Subcutaneous abdominal adipose tissue (tissue), 5 donors: ENCODE measurements at regions not wholly inside any gene's neighbourhood (a gene's known extent, or its start where the extent isn't known, plus 50 kb on each side); places are given as distances from the start of the nearest gene placed in this dataset.

Experiments used
- H3K27ac ChIP-seq: one replicate; pipeline ENCODE4 v1.7.0; 2013; ENCODE audit warnings: low read depth, mild to moderate bottlenecking, inconsistent platforms, low read length, moderate library complexity
- H3K27me3 ChIP-seq, 5 donors: one replicate each; pipeline ENCODE4 v1.7.0; 2013; ENCODE audit warnings: low read length in 5 of 5, inconsistent platforms in 1 of 5; ENCODE audit not compliant: control insufficient read depth in 5 of 5, insufficient read depth in 4 of 5
- H3K36me3 ChIP-seq, 5 donors: one replicate each; pipeline ENCODE4 v1.7.0; 2013; ENCODE audit warnings: low read length in 5 of 5; ENCODE audit not compliant: control insufficient read depth in 5 of 5, insufficient read depth in 5 of 5
- H3K4me1 ChIP-seq, 5 donors: one replicate each; pipeline ENCODE4 v1.7.0; 2013; ENCODE audit warnings: low read length in 5 of 5, mild to moderate bottlenecking in 3 of 5, moderate library complexity in 1 of 5; ENCODE audit not compliant: control insufficient read depth in 5 of 5, insufficient read depth in 5 of 5
- H3K4me3 ChIP-seq, 5 donors: one replicate each; pipeline ENCODE4 v1.7.0; 2013; ENCODE audit warnings: low read length in 5 of 5, low read depth in 1 of 5
- H3K9ac ChIP-seq, 5 donors: one replicate each; pipeline ENCODE4 v1.7.0; 2013; ENCODE audit warnings: low read length in 5 of 5, mild to moderate bottlenecking in 4 of 5, moderate library complexity in 3 of 5
- H3K9me3 ChIP-seq, 5 donors: one replicate each; pipeline ENCODE4 v1.7.0; 2013; ENCODE audit warnings: low read length in 5 of 5; ENCODE audit not compliant: control insufficient read depth in 5 of 5
- donor health status: healthy.
- donor health status: healthy.
- donor health status: healthy.
- donor health status: healthy.
- donor health status: healthy.

GRCh38 chr9:135209852-135210251, 122.4 kb downstream of the OLFM1 start:
- H3K4me3 ChIP-seq: no peak overlapping the region
- no peaks in the 10 kb centered on the region for H3K36me3 ChIP-seq
- H3K27me3 ChIP-seq: peaks cover 0 to 5% (median 3%) of the 10 kb centered on the region in 5 donors

GRCh38 chr9:135210676-135211523, 123.4 kb downstream of the OLFM1 start:
- Histone ChIP-seq H3K4me1 (peaks cover 1 to 17% (median 14%) of the 10 kb centered on the region in 5 donors), H3K9ac (no peak overlapping the region), H3K27ac (no peak overlapping the region), H3K9me3 (peaks cover 3 to 17% (median 11%) of the 10 kb centered on the region in 5 donors), H3K36me3 (no peaks in the 10 kb centered on the region), H3K4me3 (no peak overlapping the region), H3K27me3 (peaks cover 0 to 5% (median 3%) of the 10 kb centered on the region in 5 donors)

More at GRCh38 chr9:135209852-135210251, 122.4 kb downstream of the OLFM1 start:
- no peak overlapping the region for H3K27ac ChIP-seq
- H3K4me1 ChIP-seq: peaks cover 0 to 15% (median 9%) of the 10 kb centered on the region in 5 donors
- peaks cover 3 to 17% (median 11%) of the 10 kb centered on the region in 5 donors for H3K9me3 ChIP-seq
- no peak overlapping the region for H3K9ac ChIP-seq

GRCh38 chr9:135211524-135211890, 124.0 kb downstream of the OLFM1 start:
- H3K27ac ChIP-seq: no peak overlapping the region
- H3K36me3 ChIP-seq: no peaks in the 10 kb centered on the region
- no peak overlapping the region for H3K9ac ChIP-seq
- no peak overlapping the region for H3K4me3 ChIP-seq
- peaks cover 3 to 17% (median 11%) of the 10 kb centered on the region in 5 donors for H3K9me3 ChIP-seq
- H3K4me1 ChIP-seq: peaks cover 1 to 24% (median 20%) of the 10 kb centered on the region in 5 donors
- H3K27me3 ChIP-seq: peaks cover 0 to 8% (median 3%) of the 10 kb centered on the region in 5 donors

- H3K4me1 ChIP-seq: peaks cover 1 to 36% (median 30%) of the 10 kb centered on the region in 5 donors
- H3K36me3 ChIP-seq: no peaks in the 10 kb centered on the region
- no peak overlapping the region for H3K9ac ChIP-seq
- no peak overlapping the region for H3K4me3 ChIP-seq
- no peak overlapping the region for H3K27ac ChIP-seq
- peaks cover 3 to 17% (median 11%) of the 10 kb centered on the region in 5 donors for H3K9me3 ChIP-seq
- peaks cover 0 to 13% (median 7%) of the 10 kb centered on the region in 5 donors for H3K27me3 ChIP-seq
Observed at GRCh38 chr9:135212961-135213360, 125.5 kb downstream of the OLFM1 start.

GRCh38 chr9:135213566-135213965, 126.1 kb downstream of the OLFM1 start:
- Histone ChIP-seq H3K36me3 (no peaks in the 10 kb centered on the region), H3K9ac (no peak overlapping the region), H3K9me3 (peaks cover 3 to 17% (median 11%) of the 10 kb centered on the region in 5 donors), H3K27ac (no peak overlapping the region), H3K27me3 (peaks cover 0 to 19% (median 12%) of the 10 kb centered on the region in 5 donors), H3K4me1 (peaks cover 1 to 42% (median 36%) of the 10 kb centered on the region in 5 donors), H3K4me3 (no peak overlapping the region)

GRCh38 chr9:135214054-135214640, 126.7 kb downstream of the OLFM1 start:
- Histone ChIP-seq H3K9ac (no peak overlapping the region), H3K9me3 (peaks cover 3 to 17% (median 11%) of the 10 kb centered on the region in 5 donors), H3K27me3 (peaks cover 0 to 23% (median 17%) of the 10 kb centered on the region in 5 donors), H3K4me1 (peaks cover 1 to 46% (median 41%) of the 10 kb centered on the region in 5 donors), H3K36me3 (no peaks in the 10 kb centered on the region), H3K27ac (no peak overlapping the region), H3K4me3 (no peak overlapping the region)

- Histone ChIP-seq H3K27me3 (peaks cover 0 to 26% (median 20%) of the 10 kb centered on the region in 5 donors), H3K27ac (no peak overlapping the region), H3K9ac (no peak overlapping the region), H3K9me3 (peaks cover 3 to 15% (median 11%) of the 10 kb centered on the region in 5 donors), H3K4me1 (peaks cover 1 to 46% (median 41%) of the 10 kb centered on the region in 5 donors), H3K36me3 (no peaks in the 10 kb centered on the region), H3K4me3 (no peak overlapping the region)
Observed at GRCh38 chr9:135214706-135215105, 127.2 kb downstream of the OLFM1 start.

- Histone ChIP-seq H3K27ac (no peak overlapping the region), H3K9me3 (peaks cover 3 to 13% (median 10%) of the 10 kb centered on the region in 5 donors), H3K4me3 (no peak overlapping the region), H3K27me3 (peaks cover 3 to 35% (median 26%) of the 10 kb centered on the region in 5 donors), H3K9ac (no peak overlapping the region), H3K4me1 (peaks cover 1 to 46% (median 41%) of the 10 kb centered on the region in 5 donors), H3K36me3 (no peaks in the 10 kb centered on the region)
Observed at GRCh38 chr9:135215571-135216161, 128.2 kb downstream of the OLFM1 start.

- no peak overlapping the region for H3K9ac ChIP-seq
- peaks cover 1 to 7% (median 5%) of the 10 kb centered on the region in 5 donors for H3K9me3 ChIP-seq
- no peaks in the 10 kb centered on the region for H3K36me3 ChIP-seq
- H3K4me1 ChIP-seq: peaks cover 1 to 46% (median 41%) of the 10 kb centered on the region in 5 donors
- peaks cover 3 to 39% (median 29%) of the 10 kb centered on the region in 5 donors for H3K27me3 ChIP-seq
- H3K27ac ChIP-seq: no peak overlapping the region
- no peak overlapping the region for H3K4me3 ChIP-seq
Observed at GRCh38 chr9:135216236-135216635, 128.8 kb downstream of the OLFM1 start.
